HG03354 (cell line): ENCODE measurements at regions not wholly inside any gene's neighbourhood (a gene's known extent, or its start where the extent isn't known, plus 50 kb on each side); places are given as distances from the start of the nearest gene placed in this dataset.
A peak's percentile ranks its signal among the peaks of the same experiment; 100 is the strongest.
"Not testable (repeated sequence)": the region's sequence is repeated elsewhere in the genome, so short reads cannot be mapped to it uniquely, and the experiment has no call there.

Experiments used
- ATAC-seq: cut with Tn5 transposase; IDR thresholded peaks from one replicate; pipeline ENCODE4 v1.9.1; 2021; ENCODE audit warnings: mild to moderate bottlenecking; ENCODE audit not compliant: unreplicated experiment, poor library complexity, severe bottlenecking

DNA sequence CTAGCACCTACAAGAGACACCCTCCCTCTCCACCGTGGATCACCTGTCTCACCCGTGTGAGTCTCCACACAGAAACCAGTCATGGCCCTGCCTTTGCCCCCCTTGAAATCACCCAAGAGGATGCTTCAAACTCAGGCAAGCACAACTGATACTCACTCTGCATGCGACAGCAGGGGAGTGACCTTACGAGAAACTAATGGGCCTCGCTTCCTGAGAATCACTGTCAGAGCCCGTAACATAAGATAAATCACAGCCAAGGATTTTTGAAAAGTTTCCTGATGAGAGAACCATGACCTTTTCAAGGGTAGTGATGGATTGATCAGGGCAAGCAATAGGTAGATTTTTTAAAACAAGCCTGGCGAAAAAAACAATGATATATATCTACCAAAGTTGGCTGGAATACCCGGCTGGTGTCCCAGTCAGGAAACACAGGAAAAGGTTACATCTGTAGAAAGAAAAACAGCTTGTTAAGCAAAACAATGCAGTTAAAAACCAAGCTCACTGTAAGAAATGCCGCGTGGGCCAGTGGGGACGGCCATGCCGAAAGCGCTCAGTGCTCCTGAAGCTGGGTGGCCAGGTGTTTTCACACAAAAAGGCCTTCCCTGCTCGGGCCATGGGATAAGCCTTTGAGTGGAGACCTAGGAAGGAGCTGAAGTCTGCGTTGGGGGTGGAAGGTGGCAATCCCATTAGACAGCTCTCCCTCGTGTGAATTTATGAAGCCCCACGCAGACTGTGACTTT is 388.6 kb upstream of the FRG1 start:
- ATAC-seq = not testable (repeated sequence)

DNA sequence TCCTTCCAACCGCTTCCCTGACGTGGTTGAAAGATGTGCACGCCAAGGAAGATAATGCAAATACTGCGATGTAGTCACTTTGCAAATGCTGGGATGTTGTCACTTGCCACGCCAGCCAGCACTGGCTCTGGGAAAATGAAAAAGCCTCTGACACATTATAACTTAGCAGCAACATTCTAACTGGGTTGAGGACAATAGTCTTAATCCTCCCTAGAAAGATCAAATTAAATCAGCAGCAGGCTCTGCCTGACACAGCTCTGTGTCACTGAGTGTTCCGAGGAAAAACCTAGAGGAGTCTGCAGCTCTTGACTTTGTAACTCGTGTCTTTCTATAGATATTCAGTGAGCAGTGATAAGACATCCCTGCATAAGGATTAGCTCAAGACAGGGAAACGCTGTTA is 380.1 kb upstream of the FRG1 start:
- ATAC-seq = not testable (repeated sequence)

GRCh38 chr4:189563751-189564150 is 376.9 kb upstream of the FRG1 start:
- not testable (repeated sequence) for ATAC-seq

DNA sequence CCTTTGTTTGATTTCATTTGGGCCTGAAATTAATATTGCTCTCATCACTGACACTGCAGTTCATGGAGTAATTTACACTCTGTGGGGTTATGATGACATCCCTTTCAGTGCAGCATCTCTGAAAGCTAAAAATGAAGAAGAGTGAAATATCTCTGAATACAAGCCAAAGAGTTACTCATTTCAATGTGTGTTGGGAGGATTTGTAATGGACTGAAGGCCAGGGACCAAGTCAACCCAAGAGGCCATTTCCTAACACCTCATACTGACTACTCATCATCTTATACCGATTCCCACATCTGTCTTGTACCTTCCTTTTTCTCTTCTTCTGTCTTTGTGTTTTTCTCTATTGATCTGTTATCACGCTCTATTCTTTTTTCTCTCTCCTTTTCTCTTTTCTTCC is 374.4 kb upstream of the FRG1 start:
- not testable (repeated sequence) for ATAC-seq

DNA sequence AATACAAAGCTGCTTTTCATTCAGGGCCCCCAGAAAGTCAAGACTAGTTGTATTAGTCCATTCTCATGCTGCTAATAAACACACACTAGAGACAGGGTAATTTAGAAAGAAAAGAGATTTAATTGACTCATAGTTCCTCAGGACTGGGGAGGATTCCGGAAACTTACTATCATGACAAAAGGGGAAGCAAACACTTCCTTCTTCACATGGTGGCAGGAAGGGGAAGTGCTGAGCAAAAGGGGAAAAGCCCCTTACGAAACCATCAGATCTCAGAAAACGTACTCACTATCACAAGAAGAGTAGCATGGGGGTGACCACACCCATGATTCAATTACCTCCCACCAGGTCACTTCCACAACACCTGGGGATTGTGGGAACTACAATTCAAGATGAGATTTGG is 373.8 kb upstream of the FRG1 start:
- not testable (repeated sequence) for ATAC-seq

DNA sequence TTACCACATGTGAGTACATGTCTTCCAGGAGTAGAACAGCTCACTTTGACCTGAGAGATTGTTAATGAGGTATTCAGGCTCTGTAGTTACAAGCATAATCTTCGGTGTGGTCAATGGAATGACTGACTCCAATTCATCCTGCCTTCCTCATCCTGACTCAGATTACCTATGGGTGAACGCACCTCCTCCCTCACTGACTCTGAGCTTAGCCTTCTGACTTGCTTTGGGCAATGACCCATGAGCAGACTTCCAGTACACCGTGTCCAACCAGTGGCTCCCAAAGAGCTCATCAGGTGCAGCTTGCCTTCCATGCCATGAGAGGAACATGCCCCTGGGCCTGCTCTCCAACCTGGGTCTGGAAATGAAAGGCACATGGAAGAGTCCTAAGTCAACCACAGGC is 361.0 kb upstream of the FRG1 start:
- not testable (repeated sequence) for ATAC-seq

DNA sequence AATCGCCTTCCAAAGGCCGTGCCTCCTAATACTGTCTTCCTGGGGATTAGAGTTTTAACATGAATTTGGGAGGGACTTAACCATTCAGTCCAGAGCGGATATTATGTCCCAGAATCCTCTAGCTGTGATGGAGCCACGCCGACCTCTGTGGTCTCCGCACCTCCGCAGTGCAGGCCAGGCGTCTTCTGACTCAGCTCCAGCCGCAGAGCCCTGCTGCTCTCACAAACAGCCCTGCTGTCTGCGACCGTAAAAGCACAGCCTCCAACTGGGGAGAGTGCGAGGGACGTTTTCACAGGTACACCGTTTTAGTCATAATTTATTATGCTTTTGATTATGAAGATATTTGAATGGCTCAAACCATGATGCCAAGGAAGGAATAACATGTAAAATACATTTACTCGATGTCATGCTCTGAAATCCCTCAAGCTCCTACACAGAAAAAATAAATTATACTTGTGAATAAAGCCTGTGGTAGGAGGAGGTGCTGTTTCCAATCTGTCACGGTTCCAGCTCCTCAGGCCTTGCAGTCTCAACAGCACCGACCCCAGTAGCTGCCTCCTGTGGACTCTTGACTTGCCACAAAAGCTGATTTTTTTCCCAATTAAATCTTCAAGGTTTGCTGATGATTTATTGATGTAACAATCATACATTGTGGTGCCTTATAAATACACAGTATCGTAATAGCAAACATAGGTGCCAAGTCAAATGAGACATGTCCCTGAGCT is 353.6 kb upstream of the FRG1 start:
- not testable (repeated sequence) for ATAC-seq

DNA sequence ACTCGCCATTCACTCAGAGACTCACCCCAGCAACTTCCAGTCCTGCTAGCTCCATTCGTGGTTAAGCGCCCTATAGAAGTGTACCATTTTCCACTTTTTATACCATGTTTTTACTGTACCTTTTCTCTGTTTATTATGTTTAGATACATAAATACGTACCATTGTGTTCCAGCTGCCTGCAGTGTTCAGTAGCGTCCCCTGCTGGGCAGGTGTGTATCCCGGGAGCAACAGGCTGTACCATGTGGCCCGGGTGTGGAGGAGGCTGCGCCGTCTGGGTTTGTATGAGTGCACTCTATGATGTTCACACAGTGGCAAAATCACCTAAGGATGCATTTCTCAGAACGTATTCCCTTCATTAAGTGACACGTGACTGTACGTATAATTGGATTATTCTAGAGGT is 351.5 kb upstream of the FRG1 start:
- not testable (repeated sequence) for ATAC-seq

DNA sequence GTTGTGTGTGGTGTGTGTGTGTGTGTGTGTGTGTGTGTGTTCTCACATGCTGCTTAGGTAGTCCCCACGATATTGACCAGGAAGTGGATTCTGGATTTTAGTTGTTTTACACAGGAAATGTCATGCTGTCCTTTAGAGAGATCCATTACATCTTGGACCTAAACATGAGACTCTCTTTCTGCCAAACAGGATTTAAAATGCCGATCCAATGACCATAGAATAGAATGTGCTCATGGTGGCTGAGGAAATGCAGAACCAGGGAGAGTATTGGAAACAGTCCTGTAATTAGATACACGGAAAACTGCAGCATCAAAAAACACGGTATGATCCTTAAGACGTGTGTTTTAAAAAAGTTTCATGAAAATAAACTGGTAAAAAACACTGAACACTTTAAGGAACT is 347.8 kb upstream of the FRG1 start:
- no peak for ATAC-seq

GRCh38 chr4:189597341-189597740 is 343.3 kb upstream of the FRG1 start:
- ATAC-seq = no peak

DNA sequence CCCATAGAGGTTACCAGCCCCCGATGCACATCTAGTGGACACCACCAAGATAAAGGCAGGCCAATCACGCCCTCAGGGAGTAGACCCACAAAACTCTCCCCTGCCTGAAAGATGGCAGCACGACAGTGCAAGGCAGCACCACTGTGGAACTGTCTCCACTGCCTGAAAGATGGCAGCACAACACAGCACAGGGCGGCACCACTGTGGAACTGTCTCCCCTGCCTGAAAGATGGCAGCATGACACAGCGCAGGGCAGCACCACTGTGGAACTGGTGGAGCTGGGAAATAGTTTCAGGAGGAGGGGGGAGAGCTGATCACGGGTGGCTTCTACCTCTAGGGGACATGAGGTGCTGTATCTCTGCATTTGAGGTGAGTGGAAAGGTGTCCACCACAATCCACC is 340.4 kb upstream of the FRG1 start:
- no peak for ATAC-seq

DNA sequence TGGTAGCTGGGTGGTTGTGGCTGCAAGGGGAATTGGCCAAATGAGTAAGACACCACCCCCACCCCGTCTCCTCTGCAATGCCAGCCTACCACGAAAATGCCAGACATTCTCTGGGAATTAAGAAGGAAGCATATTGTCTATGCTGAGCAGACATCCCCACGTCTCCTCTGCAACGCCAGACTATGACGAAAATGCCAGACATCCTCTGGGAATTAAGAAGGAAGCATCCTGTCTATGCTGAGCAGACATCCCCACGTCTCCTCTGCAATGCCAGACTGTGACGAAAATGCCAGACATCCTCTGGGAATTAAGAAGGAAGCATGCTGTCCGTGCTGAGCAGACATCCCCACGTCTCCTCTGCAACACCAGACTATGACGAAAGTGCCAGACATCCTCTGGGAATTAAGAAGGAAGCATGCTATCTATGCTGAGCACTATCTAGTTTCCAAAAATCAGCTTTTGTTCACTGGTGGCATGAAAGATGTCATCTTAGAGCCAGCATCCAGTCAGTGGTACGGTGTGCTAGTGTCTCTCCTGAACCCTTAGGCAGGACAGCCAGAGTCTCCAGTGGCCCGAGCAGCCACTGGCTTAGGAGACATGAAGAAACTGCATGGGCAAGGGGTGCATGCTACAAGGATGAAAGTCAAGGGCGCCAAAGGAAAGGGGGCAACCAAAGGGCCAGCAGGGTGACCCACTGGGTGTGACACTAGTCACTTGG is 339.8 kb upstream of the FRG1 start:
- ATAC-seq = no peak

DNA sequence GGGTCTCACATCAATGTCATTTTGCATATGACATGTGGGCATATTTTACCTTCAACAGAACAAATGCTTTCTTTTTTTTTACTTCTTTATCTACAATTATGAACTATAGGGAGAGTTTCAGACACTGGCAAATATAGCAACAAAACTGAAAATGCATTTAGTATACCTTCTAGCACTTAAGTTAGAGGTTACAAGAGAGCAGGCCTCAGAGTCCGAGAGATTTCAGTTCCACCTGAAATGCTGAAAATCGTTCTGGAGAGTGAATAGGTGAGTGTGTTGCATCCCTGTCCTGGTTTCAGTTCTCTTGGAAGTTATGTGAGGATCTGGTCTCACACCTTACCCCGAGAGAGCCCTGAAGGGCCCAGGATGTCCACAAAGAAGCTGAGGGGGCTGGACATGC is 337.8 kb upstream of the FRG1 start:
- not testable (repeated sequence) for ATAC-seq

GRCh38 chr4:189610571-189610970 is 330.1 kb upstream of the FRG1 start:
- not testable (repeated sequence) for ATAC-seq

DNA sequence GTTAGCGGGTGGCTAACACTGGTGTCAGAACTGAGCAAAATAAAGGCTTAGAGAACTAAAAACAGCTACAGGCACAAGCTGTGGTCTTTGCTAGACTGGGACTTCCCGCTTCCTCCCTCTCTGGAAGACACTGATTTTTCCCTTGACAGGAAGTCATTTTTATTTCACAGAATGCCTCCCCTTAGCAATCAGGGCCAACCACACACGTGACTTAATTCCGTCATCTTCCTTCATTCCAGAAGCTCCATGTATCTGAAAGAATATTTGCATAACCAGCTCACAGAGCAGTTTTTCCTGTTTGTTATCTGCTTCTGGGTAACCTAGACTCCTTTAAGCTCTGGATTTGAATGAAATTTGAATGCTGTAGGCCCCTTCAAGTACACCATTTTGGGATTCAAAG is 327.5 kb upstream of the FRG1 start:
- ATAC-seq = no peak

- no peak for ATAC-seq
Measured at GRCh38 chr4:189615217-189615663, 325.4 kb upstream of the FRG1 start.

DNA sequence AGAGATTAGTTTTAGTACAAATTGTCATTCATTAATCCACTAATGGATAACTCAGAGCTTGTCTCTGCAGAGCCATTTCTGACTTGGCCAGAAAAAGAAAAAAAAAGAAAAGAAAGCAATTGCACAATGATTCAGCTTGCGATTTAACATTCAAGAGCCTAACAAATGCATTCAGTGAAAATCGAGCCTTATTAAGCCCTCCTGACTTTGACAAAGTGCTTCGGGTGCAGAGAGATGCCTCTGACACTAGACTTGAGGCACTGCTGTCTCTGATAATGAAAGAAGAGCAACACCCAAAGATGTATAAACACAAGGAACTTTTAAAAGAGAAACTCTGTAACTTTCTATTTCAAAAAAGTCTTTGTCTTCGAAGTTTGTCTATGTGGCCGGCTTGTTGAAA is 322.9 kb upstream of the FRG1 start:
- ATAC-seq = not testable (repeated sequence)

- ATAC-seq = peak; percentile 64
Measured at GRCh38 chr4:189619441-189620250, 321.0 kb upstream of the FRG1 start.

GRCh38 chr4:189622574-189622973 is 318.1 kb upstream of the FRG1 start:
- ATAC-seq = not testable (repeated sequence)

DNA sequence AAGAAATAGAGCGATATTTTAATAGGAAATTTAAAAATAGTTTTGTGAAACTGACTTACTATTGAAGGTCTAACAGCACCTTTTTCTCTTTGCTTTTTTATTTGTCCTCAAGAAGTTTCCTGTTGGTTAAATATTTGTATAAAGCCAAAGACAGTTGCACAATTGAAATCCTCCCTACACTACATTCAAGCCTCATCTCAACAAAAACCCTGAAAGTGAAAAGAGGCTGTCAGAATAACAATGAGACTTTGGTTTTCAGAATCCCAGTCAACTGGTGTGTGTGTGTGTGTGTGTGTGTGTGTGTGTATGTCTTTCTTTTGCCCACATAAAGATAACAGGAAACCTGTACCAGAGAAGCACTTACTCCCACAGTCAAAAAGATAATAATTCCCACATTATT is 313.6 kb upstream of the FRG1 start:
- ATAC-seq = not testable (repeated sequence)
